NT2/D1 (cell line): ENCODE measurements at regions not wholly inside any gene's neighbourhood (a gene's known extent, or its start where the extent isn't known, plus 50 kb on each side); places are given as distances from the start of the nearest gene placed in this dataset.

Source experiments
- SUZ12 ChIP-seq: IDR thresholded peaks from 2 replicates; pipeline ENCODE4 v1.6.1; 2011; ENCODE audit not compliant: insufficient read length, insufficient read depth; ENCODE audit errors: extremely low read depth
- YY1 ChIP-seq: IDR thresholded peaks from 2 replicates; pipeline ENCODE4 v1.6.1; 2011; ENCODE audit not compliant: insufficient read length, insufficient read depth
- ZNF274 ChIP-seq: IDR thresholded peaks from 2 replicates; pipeline ENCODE4 v1.6.1; 2011; ENCODE audit warnings: mild to moderate bottlenecking, low read depth, low read length

DNA sequence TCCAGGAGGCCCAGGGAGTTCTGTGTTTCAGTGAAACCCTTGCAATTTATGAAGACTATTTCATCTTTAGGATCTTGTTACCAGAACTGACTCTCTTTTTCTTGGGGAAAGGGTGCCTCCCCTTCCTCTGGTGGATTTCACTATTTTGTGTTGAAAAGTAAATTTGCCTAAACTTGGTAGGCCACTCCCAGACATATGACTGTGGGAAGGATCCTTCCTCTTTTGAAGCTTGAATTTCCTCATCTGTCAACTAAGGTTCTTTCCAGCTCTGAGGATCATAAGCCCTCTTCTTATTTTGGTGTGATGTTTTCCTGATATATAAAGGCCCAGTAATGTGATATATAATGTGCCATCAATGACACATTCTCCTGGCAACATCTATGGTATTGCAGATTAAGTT lies 59.1 kb upstream of the ZFAND5 start:
- TF ChIP-seq YY1: no peak
- no peak for TF ChIP-seq ZNF274
- TF ChIP-seq SUZ12: no peak
